Suprapubic skin (tissue), 4 donors: ENCODE measurements at regions not wholly inside any gene's neighbourhood (a gene's known extent, or its start where the extent isn't known, plus 50 kb on each side); places are given as distances from the start of the nearest gene placed in this dataset.

ENCODE experiments used
- CTCF ChIP-seq, 2 donors: fragments of 200-600 bp in 1 of 2; fragments of 450-650 bp in 1 of 2; sonication (generic) in 1 of 2; IDR thresholded peaks; one replicate each; pipeline ENCODE4 v1.5.1; 2016 to 2019; ENCODE audit warnings: antibody characterized with exemption in 2 of 2, mild to moderate bottlenecking in 1 of 2, moderate library complexity in 1 of 2
- POLR2A ChIP-seq, 2 donors: fragments of 450-650 bp; IDR thresholded peaks; one replicate each; pipeline ENCODE4 v1.6.1; 2017; ENCODE audit warnings: antibody characterized with exemption in 2 of 2, mild to moderate bottlenecking in 2 of 2, moderate library complexity in 2 of 2
- POLR2AphosphoS5 ChIP-seq, 3 donors: sonication (generic); formaldehyde crosslinking; IDR thresholded peaks; one replicate each; pipeline ENCODE4 v1.6.1; 2017; ENCODE audit warnings: antibody characterized with exemption in 3 of 3

DNA sequence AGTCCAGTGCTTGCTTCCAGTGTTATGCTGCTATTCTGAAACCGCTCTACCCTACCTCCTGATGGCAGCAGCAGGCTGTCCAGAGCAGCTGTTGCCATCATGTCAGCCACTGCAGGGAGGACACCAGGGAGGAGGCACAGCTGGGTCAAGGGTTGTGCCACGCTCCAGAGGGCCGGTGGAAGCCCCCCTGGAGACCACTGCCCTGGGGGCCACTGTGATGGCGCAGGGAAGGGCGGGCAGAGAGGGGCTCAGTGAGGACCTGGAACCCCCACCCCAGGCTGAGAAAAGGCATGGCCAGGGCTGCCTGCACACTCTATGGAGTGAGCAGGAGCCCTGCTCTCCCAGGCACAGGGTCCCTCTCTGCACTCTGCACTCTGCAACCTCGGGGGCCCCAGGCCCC lies 271.3 kb upstream of the BTBD3 start:
- TF ChIP-seq CTCF (IDR thresholded peaks at IDR 0.05) (no peak), POLR2AphosphoS5 (IDR thresholded peaks at IDR 0.05) (no peak), POLR2A (IDR thresholded peaks at IDR 0.05) (no peak)
